ENCODE measurements at regions not wholly inside any gene's neighbourhood (a gene's known extent, or its start where the extent isn't known, plus 50 kb on each side); places are given as distances from the start of the nearest gene placed in this dataset.
"Not testable (repeated sequence)": the region's sequence is repeated elsewhere in the genome, so short reads cannot be mapped to it uniquely, and the experiment has no call there.

DNA sequence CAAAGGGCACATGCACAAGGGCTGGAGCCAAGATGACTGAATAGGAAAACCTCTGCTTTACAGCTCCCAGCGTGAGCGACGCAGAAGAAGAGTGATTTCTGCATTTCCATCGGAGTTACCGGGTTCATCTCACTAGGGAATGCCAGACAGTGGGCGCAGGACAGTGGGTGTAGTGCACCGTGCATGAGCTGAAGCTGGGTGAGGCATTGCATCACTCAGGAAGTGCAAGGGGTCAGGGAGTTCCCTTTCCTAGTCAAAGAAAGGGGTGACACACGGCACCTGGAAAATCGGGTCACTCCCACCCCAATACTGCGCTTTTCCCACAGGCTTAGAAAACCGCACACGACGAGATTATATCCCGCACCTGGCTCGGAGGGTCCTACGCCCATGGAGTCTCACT is 64.5 kb upstream of the HTR1E start:
- DNase-seq = not testable (repeated sequence)

DNA sequence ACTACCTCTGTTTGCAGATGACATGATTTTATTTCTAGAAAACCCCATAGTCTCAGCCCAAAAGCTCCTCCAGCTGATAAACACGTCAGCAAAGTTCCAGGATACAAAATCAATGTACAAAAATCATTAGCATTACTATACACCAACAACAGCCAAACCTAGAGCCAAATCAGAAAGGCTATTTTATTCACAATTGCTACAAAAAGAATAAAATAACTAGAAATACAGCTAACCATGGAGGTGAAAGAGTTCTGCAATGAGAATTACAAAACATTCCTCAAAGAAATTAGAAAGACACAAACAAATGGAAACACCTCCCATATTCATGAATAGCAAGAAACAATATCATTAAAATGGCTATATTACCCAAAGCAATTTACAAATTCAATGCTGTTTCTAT is 65.6 kb upstream of the HTR1E start:
- DNase-seq = no peak

DNA sequence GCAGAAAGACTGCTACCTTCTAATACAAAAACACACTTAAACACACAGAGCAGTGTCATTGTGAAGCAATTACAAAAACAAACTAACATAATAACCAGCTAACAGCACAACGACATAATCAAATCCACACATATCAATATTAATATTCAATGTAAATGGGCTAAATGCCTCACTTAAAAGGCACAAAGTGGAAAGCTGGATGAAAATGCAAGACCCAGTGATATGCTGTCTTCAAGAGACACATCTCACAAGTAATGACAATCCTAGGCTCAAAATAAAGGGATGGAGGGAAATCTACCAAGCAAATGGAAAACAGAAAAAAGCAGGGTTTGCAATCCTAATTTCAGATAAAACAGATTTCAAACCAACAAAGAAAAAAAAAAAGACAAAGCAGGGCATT is 67.8 kb upstream of the HTR1E start:
- no peak for DNase-seq

DNA sequence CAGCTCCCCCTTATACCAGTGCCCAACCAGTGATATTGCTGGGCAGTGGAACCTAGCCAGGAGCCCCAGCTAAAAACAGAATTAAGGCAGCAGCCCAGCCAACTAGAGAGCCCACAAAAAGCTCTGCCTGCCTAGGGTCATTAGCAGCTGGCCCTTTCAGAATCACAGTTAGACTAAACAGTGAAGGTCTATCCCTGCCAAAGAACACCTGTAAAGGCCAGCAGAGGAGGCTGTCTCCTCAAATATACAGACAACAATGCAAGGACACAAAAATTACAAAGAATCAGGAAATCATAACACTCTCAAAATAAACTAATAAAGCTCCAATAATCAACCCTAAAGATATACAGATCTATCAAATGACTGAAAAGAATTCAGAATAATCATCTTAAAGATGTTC is 77.8 kb upstream of the HTR1E start:
- no peak for DNase-seq

DNA sequence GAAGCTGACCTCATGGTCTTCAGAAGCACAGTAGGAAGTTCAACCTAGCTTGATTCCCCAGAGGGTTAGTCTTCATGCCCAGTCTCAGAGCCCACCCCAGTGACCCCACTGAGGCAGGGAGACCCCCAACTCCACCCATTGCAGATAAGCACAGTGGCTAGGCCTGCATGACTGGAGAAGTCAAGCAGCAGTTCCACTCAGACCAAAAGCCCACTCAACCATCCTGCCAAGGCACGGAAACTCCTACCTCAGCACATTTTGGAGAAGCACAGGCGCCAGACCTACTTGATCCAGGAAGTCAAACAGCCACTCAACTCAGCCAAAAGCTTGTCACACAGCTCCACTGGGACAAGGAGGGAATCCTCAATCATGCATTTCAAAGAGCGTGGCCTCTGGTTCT is 78.4 kb upstream of the HTR1E start:
- no peak for DNase-seq

DNA sequence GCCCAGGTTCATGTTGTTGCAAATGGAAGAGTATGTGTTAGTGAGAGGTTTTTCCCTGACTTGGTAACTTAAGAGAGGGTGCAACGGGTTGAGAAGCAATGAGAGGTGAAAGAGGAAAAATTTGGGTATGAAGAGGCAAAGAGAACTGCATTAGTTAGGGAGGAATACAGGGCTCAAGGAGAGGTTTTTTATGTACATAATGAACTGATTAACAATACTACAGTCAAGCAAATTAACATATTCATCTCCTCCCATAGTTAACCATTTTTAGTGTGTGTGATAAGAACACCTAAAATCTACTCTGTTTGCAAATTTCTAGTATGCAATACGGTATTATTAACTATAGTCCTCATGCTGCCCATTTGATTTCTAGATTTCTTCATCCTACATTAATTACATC is 79.5 kb upstream of the HTR1E start:
- DNase-seq = no peak

DNA sequence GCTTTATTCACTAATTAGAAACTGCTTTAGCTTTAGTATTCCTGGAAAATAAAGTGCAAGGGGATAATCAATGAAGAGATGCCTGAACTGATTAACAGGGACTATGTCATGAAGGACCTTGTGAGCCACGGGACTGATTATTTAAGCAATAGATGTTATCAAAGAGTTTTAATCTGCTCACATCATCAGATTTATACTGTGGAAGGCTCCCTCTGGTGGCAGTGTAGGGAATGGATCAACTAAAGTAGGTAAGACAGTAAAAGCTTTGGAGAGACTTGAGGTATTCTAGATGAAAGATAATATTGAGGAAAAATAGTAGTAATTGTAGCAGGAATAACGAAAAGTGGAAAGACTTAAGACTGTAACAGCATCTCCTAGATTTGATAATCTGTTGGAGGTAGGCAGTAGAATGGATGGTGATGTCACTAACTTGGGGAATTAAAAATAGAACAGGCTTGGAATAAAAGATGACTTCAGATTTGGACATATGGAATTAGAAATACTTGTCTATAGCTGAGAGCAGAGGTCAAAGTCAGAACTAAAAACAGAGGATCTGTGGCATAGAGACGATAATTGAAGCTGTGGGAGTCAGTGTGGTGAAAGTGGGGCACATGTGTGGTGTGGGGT is 80.3 kb upstream of the HTR1E start:
- DNase-seq = peak; percentile 12

DNA sequence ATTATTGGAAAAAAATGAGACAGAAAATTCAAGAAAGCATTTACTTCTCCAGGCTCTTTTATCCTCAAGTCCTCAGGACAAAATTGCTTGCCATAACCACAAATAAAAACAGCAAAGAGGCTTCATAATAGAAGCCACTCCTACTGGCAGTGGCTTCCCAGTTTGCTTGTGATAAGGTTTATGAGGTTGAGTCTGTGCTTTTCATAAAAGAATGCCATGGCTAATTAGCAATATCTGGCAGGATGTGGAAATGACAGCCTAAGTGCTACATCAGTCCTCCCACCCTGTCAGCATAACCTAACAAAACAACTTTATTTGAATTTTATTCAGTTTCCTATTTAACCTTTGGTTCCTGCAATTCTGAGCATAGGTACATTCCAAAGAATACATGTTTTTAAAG is 80.9 kb upstream of the HTR1E start:
- DNase-seq = no peak

DNA sequence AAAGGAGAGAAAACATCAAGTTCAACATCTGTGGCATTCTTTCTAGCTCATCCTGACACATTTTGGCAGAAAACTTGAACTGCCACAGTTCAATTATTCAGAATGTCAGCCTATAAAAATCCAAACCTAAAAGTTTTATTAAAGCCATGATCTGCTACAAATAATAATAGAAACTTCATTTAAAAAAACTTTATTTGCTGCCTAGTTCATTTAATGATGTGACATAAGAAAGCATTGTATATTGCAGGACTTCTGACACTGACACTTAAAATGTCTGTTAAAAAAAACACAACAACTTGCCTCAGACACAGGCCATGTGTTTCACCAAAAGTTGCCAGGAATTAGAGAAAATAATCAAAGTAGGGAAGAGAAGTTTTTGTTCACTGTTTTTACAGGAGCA is 88.3 kb upstream of the HTR1E start:
- DNase-seq = no peak

DNA sequence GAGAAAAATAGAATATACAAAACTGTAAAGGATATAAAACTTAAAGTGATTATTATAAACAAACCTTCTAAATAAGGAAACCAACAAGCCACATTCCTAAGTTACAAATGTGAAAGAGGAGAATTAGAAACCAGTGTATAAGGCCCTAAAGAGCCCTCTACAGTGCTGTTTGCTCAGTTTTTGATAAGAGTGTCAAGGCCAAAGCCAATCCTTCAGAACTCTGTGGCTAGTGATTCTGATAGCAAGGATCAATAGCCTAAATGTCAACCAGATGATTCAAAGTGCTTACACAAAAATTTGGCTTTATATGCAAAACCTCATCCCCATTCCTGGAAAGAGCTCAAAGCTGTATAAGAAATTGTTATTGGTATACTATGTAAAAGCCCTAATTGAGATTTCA is 104.6 kb upstream of the HTR1E start:
- DNase-seq = no peak

DNA sequence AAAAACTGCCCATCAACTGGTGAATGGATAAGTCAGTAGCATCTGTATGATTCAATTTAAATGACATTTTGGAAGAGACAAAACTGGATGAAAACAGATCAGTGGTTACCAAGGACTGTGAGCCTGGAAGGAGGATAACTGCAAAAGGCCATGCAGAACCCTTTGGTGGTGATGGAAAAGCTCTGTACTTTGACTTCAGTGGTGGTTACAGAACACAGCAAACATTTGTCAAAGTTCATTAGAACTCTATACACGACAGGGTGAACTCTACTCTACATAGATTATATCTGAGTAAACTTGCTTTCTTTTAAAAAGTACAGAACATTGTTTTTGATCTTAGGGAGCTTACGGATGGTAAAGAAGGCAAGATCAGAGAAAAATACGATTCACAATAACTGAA is 111.9 kb upstream of the HTR1E start:
- DNase-seq = no peak

DNA sequence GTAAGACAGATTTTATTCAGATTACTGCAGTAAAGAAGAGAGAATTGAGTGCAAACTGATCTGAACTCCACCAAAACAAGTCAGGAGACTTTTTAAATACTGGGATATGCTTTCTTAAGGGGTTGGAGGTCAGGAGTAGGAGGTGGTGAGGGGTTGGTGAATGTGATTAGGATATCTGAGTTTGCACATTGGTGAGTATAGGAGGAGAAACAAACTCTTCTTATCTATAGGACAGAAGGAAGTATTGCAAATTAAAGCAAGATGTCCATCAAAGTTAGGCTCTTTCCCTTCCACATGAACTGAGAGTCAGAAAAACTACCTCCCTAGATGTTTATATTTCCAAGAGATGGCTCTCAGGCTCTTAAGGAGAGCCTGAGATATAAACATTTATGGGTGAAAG is 114.6 kb upstream of the HTR1E start:
- DNase-seq = no peak

DNA sequence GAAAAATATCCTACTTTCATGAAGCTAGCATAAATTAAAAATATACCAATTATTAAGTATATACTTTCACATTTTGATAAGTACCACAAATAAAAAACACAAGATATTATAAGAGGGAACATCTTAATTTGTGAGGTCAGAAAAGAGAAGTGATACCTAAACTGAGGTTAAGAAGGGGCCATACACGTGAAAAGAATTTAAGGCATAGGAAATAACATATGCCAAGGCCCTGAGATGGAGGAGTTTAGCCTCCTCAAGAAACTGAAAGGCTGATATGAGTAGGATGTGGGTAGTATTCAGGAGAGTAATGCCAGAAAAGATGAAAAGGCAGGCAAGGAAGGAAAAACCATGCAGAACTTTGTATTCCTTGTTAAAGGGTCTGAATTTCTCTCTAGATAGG is 116.6 kb upstream of the HTR1E start:
- no peak for DNase-seq

DNA sequence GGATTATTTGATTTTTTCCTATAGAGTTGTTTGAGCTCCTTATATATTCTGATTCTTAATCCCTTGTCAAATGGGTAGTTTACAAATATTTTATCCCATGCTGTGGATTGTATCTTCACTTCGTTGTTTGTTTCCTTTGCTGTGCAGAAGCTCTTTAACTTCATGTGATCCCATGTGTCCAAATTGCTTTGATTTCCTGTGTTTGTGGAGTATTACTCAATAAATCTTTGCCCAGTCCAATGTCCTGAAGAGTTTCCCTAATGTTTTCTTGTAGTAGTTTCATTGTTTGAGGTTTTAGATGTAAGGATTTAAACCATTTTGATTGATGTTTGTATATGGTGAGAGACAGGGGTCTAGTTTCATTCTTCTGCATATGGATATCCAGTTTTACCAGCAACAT is 143.7 kb upstream of the HTR1E start:
- no peak for DNase-seq

DNA sequence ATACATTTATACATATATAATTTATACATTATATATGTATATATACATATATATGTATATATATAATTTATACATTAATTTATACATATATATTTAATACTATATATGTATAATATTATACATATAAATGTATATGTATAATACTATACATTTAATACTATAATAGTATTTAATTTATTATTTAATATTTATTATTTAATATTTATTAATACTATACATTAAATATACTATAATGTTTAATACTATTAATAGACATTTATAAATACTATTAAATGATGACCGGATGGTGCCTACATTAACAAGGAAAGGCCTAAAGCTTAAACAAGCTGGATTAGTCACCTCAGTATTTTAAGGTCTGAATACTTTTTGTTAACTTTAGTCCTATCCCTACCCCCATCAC is 145.9 kb upstream of the HTR1E start:
- no peak for DNase-seq

DNA sequence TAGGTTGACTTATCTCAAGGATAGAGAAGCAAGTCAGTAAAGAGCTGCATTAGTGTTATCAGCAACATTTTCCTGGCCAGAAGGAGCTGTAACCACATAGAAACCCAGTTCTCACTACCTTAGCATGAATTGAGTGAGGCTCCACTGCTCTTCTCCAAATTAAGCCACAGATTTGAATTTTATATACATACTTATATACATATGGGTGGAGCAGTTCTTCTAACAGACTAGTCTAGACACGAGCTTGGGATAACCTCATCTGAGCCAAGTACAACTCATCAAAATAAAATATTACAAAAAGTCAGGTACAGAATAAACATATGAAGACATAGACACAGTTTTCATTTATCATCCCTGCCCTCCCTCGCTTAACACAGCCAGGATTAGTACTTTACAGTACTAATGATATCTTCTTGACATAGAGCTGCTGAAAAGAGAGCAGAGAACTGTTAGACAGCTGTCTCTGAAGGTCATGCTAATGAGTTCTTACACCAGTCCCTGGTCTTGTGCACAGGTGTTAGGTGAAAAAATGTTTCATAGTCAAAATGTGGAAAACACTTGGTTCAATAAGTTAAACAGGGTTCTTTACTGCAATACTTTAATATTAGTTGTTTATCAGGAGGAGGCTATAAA is 147.4 kb upstream of the HTR1E start:
- no peak for DNase-seq

DNA sequence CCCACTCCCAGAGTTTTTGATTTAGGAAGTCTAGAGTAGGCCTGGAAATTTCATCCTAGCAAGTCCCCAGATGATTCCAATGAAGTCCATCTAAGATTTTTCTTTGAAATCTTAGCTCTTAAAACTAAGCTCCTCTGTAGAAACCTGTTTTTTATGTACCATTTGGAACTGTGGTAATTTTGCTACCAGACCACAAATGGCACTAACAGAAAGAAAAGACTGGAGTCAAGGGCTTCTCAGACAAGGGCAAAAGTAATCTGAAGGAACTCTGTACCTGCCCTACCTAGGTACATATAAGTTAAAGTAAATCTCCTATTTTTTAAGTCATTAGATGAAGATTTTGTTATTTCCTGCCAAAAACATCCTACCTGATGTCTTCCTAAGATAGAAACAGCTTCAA is 155.0 kb upstream of the HTR1E start:
- no peak for DNase-seq

DNA sequence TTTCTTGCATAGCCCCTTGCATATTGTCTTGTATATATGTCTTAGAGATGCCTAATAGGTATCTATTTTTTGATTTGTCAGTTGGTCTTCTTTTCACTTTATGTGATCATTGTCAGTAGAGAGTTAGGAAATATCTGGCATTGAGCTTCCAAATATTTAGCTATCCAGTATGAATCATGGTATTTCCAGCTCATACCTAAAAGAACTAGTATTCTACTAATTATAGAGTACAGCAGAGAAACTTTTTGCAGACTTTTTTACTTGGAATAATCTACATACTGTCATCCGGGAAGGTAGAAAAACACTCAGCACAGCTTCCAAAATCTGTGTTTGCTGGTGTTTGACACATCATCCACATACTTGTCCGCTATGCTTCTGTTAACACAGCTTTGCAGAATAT is 156.4 kb upstream of the HTR1E start:
- no peak for DNase-seq

DNA sequence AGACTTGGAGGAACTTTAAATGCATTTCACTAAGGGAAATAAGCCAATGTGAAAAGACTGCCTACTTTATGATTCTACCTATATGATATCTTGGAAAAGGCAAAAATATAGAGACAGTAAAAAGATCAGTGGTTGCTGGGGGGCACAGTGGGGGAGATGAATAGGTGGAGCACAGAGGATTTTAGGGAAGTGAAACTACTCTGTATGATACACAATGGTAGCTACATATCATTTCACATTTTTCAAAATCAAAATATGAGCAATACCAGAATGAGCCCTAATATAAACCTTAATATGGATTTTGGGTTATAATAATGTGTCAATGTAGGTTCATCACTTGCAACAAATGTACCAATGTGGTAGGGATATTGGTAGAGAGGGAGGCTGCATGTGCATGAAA is 161.4 kb upstream of the HTR1E start:
- DNase-seq = no peak

DNA sequence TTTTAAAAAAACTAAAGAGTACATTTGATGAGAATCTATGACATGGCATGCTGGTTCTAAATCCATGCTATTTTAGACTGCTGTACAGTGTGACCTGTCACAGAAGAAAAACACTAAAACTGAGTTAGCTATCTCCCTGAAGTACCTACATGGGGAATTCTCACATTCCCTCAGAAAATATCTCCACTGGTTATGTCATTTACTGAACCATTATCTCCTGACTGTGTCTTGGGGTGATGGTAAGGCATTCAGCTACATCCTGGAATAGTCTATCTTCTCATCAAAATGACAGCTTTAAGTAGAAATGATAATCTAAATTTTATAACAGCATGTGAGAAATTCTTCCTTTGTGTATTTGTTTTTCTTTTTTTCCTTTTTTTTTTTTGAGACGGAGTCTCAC is 172.1 kb upstream of the HTR1E start:
- no peak for DNase-seq

DNA sequence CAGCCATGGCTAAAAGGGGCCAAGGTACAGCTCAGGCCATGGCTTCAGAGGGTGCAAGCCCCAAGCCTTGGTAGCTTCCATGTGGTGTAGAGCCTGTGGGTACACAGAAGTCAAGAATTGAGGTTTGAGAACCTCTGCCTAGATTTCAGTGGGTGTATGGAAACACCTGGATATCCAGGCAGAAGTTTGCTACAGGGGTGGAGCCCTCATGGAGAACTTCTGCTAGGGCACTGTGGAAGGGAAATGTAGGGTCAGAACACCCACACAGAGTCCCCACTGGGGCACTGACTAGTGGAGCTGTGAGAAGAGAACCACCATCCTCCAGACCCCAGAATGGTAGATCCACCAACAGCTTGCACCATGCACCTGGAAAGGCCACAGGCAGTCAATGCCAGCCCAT is 177.4 kb upstream of the HTR1E start:
- DNase-seq = not testable (repeated sequence)

DNA sequence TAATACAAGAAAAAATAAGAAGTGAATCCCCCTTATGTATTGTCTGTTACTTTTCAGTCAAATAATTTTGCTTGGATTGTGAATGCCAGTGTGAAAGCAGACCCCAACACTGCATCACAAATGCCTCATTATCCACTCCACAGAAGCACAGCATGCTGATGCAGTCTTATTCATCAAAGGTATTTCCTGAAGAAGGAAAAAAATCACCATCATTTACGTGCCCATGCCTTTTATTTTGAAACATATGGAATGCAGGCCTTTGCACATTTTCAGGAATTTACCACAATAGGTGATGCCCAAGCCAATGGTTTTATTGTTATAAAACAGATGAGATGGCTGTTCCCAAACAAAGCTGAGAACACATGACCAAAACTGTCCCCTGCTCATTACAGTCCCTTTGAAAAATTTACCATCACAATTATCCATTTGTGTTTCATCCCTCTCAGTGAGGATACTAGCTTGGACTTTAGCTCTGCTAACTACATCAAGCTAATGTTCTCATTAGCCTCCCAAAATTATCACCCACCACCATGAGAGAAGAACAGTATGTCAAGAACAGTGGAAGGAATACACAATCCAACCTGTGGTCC is 180.6 kb upstream of the HTR1E start:
- no peak for DNase-seq

DNA sequence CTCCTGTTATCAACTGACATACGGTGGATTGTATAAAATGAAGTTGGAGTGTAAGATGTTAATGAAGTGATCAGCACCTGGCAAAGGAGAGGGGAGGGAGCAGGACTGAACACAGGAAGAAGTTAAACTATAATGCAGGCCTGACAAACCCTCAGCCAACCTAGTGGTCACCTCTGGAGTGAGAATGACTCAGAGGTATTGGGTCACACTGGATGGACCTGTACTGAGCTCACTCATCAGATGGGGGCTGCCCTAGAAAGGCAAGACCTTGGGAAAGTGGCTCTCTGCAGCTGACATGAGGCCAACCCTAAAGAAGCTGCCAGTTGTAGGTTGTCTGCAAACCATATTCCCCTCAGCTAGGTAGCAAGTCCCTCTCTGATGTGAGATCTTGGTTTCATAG is 193.3 kb upstream of the HTR1E start:
- DNase-seq = no peak

DNA sequence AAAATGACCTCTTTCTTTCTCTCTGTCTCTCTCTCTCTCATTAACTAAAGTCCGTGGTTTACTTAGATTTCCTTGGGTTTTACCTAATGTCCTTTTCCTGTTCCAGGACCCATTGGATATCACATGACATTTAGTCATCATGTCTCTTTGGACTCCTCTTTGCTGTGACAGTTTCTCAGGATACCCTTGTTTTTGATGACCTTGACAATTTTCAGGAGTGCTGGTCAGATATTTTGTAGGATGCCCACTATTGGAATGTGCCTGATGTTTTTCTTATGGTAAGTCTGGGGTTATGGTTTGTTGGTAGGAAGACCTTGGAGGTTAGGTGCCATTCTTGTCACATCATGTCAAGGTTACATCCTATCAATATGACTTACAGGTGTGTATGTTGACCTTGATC is 199.2 kb upstream of the HTR1E start:
- no peak for DNase-seq

DNA sequence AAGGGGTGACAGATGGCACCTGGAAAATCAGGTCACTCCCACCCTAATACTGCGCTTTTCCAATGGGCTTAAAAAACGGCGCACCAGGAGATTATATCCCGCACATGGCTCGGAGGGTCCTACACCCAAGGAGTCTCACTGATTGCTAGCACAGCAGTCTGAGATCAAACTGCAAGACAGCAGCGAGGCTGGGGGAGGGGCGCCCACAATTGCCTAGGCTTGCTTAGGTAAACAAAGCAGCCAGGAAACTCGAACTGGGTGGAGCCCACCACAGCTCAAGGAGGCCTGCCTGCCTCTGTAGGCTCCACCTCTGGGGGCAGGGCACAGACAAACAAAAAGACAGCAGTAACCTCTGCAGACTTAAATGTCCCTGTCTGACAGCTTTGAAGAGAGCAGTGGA is 205.7 kb upstream of the HTR1E start:
- not testable (repeated sequence) for DNase-seq

Data from NCI-H1694 (cell line).